ENCODE measurements at regions not wholly inside any gene's neighbourhood (a gene's known extent, or its start where the extent isn't known, plus 50 kb on each side); places are given as distances from the start of the nearest gene placed in this dataset.

- DNase-seq = no peak
- in situ Hi-C loops (cut with HindIII; ENCODE audit: low pct_ligation_motif_present, low pct_unique_long_range_greater_than_20kb, low sequenced_read_pairs) = no loop called here
Observed at GRCh38 chr10:78892338-78893176, 176.2 kb upstream of the ZMIZ1 start.

- in situ Hi-C loops (cut with HindIII; ENCODE audit: low pct_ligation_motif_present, low pct_unique_long_range_greater_than_20kb, low sequenced_read_pairs) = no loop called here
Observed at GRCh38 chr10:78893217-78893616, 175.5 kb upstream of the ZMIZ1 start.

DNA sequence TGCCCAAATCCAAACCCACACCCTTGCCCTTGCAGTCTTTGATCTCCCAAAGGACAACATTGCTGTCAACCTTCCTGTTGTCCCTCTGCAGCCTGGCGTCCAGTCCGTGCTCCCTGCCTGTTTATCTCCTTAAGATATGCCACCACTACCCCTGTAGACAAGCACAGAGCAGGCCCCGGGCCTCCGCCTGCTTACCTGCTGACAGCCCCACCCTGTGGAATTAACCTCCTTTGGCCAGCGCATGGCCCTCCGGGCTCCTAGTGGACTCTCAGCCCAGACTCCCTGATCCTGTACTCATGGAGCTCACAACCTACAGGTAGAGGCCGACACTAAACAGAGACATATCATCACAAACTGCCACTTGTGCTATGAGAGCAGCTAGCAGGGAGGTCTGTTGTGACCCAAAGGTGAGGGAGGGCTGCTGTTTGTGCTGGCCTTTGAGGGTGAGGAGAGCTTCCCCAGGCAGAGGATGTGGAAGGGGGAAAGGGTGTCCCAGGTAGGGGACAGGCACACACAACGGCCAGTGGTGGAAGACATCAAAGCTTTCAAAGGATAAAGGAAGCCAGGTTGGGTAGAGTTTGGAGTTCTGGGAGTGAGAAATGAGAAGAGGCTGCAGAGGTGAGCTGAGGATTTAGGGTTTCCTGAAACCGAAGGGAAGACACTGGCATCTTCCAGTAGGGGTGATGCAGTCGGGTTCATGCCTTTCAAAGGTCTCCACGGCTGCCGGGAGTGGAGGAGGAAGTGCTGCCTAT, 174.5 kb upstream of the ZMIZ1 start:
- no peak for DNase-seq
- in situ Hi-C loops (cut with HindIII; ENCODE audit: low pct_ligation_motif_present, low pct_unique_long_range_greater_than_20kb, low sequenced_read_pairs) = no loop called here

More at GRCh38 chr10:78893217-78893616, 175.5 kb upstream of the ZMIZ1 start:
- no peak for DNase-seq

DNA sequence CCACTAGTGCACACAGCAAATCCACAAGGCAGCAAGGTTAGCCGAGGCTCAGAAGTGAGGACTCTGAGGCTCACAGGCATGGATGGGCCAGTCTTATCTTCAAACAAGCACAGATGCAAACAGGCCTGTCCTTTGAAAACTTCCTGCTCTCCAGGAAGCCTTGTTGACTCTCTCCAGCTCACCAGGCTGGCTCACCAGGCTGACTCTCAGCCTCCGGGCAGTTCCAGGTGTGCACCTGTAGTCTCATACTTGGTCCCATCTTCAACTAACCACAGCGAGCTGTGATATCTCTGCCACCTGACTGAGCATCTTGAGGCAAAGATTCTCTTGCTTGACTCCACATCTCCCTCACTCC, 173.9 kb upstream of the ZMIZ1 start:
- DNase-seq = no peak
- in situ Hi-C loops (cut with HindIII; ENCODE audit: low pct_ligation_motif_present, low pct_unique_long_range_greater_than_20kb, low sequenced_read_pairs) = no loop called here

DNA sequence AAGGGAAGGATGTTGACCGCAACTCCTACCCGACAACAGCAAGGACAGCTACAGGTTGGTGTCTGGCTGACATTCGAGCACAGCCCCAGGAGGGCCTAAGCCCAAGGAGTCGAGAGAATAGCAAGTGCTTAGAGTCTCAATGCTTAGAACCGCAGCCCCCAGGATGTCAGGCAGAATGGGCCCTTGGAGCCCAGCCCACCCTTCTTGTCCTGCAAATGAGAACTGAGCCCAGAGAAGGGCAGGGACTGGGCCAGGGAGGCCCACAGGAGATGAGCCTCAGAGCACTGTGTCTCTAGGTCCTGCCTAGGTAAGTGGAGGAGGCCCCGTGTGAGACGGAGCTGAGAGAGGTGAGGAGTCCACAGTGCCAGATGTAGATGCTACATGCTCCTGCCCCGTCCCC, 173.3 kb upstream of the ZMIZ1 start:
- in situ Hi-C loops (cut with HindIII; ENCODE audit: low pct_ligation_motif_present, low pct_unique_long_range_greater_than_20kb, low sequenced_read_pairs) = no loop called here
- DNase-seq = no peak

GRCh38 chr10:78896159-78896928, 172.4 kb upstream of the ZMIZ1 start:
- in situ Hi-C loops (cut with HindIII; ENCODE audit: low pct_ligation_motif_present, low pct_unique_long_range_greater_than_20kb, low sequenced_read_pairs) = no loop called here
- no peak for DNase-seq

DNA sequence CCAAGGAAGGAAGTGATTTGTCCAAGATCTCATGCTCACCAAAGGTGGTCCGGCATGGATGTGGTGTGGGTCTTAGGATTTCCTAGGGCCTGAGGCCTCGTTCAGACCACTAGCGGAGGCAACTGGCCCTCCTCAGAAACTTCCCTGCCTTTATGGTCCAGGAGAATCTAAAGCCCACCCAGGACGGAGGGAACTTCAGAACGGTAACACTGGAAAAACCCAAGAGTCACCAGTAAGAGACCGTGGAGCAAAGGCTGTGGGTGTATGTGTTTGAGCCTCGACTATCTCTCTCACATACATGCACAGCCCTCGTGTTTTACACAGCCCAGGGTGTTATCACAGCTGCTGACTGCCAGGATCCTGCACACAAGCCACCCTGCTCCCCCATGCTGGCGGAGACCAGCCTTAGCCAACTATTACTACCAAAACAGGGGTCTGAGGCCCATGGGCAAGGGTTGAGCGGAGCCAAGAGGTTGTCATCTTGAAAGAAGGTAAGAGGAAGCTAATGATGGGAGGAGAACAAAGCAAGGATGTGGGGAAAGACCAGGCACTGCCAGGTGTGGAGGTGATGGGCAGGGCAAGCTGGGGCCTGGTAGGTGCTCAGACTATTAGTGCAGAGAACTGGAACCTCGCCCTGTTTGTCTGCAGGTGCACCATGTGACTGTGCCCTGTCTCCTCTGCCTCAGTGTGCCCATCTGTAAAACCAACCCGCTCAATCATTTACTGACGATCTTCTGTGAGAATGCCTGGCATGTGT, 170.2 kb upstream of the ZMIZ1 start:
- no peak for DNase-seq
- in situ Hi-C loops (cut with HindIII; ENCODE audit: low pct_ligation_motif_present, low pct_unique_long_range_greater_than_20kb, low sequenced_read_pairs) = no loop called here

DNA sequence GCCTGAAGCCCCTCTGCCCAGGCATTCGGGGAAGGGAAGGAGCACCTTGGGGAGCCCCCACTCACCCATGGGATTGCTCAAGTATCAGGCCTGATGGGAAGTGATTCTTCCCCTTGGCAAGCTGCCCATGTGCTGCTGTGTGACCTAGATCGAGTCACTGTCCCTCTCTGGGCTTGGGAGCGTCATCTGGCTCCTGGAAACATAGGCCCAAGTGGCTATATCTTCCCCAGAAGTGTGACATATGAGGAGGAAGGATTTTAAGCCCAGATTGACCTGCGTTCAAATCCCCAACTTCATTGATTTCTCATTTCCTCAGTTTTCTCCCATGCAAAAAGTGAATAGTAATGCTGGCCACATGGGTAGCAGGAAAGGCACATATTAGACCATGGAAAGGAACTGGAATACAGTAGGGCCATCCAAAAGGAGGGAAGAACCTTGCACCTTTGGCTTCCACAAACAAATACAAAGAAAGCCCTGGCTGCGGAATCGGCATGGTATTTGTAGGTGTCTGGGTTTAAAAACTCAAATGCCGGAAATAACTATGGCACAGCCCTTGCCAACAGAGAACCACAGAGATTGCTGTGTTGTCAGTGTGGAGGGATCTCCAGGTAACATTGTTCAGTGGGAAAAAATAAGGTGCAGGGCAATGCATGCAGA, 169.5 kb upstream of the ZMIZ1 start:
- no peak for DNase-seq
- in situ Hi-C loops (cut with HindIII; ENCODE audit: low pct_ligation_motif_present, low pct_unique_long_range_greater_than_20kb, low sequenced_read_pairs) = no loop called here

DNA sequence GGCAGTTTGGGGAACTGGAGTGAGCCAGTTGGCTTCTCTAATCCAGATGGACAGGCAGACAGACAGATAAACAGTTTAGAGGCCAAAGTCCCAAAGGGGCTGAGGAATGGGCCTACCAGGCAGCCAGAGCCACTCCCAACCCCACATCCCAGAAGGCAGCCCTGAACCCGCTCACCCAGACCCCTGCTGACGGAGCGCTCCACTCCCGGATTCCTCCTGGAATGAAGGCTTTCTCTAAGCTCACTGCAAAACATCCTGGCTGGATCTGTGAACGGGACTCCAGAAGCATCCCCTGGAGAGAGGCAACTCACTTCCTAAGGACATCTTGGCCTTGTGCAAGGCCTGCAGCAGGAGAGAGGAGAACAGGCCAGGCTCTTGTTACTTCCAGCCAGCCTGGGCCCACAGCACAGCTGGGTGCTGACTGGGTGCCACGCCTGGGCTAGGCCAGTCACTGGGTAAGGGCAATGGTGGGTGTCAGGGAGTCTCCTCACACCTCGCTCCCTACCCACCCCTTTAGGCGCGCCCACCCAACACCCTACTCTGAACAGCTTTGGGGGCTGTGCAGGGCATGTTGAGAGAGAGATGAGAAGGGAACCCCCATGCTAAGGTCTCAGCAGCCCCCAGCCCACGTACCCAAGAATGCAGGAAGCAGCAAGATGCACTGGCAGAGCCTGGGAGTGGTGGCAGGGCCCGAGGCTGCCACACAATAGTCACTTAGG, 168.6 kb upstream of the ZMIZ1 start:
- DNase-seq = no peak
- in situ Hi-C loops (cut with HindIII; ENCODE audit: low pct_ligation_motif_present, low pct_unique_long_range_greater_than_20kb, low sequenced_read_pairs) = no loop called here

DNA sequence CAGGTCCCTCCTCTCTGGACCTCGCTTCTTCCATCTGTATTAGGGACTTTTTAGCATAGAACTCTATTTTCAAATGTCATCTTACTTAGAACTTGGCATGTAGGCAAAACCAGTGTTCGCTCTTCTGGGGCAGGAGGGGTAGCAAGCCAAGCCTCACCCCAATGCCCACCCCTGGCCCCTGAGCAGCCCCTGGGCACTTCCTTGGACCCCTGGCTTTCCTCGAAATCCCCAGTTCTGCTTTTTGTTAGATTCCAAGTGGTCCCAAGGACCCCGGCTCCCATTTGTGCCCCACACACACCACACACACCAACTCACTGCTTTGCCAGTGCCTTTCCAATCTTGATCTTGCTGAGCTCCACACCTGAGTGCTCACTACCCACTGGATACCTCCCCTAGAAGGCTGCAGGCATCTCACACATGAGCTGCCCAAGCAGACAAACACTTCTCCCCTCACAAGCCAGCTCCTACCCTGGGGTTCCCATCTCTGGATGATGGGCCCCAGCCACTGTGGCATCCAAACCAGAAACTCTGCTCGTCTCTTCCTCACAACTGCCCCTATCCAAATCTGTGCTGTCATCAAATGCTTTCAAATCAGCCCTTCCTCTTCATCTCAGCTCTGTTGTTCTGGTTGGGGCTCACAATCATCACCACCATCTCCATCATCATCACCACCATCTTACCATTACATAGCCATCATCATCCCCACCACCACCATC, 167.9 kb upstream of the ZMIZ1 start:
- DNase-seq = no peak
- in situ Hi-C loops (cut with HindIII; ENCODE audit: low pct_ligation_motif_present, low pct_unique_long_range_greater_than_20kb, low sequenced_read_pairs) = no loop called here

- no peak for DNase-seq
- in situ Hi-C loops (cut with HindIII; ENCODE audit: low pct_ligation_motif_present, low pct_unique_long_range_greater_than_20kb, low sequenced_read_pairs) = no loop called here
Observed at GRCh38 chr10:78901694-78902093, 167.1 kb upstream of the ZMIZ1 start.

DNA sequence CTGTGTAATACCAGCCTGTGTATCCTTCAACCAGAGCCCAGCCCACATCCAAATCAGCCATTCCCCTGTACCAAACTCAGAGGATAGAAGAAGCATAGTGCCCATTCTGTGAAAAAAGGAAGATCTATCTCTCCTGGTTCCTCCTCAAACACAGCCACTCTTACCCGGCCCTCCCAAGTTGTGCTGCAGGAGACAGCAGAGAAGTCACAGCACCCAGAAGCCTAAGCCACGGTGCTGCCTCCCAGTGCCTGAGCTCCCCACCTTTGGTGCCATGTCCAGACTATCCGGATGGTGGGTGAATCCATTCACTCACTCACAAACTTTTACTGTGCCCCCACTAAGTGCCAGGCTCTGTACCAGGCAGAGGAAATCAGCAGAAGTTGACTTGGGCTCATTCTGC, 166.0 kb upstream of the ZMIZ1 start:
- in situ Hi-C loops (cut with HindIII; ENCODE audit: low pct_ligation_motif_present, low pct_unique_long_range_greater_than_20kb, low sequenced_read_pairs) = no loop called here

DNA sequence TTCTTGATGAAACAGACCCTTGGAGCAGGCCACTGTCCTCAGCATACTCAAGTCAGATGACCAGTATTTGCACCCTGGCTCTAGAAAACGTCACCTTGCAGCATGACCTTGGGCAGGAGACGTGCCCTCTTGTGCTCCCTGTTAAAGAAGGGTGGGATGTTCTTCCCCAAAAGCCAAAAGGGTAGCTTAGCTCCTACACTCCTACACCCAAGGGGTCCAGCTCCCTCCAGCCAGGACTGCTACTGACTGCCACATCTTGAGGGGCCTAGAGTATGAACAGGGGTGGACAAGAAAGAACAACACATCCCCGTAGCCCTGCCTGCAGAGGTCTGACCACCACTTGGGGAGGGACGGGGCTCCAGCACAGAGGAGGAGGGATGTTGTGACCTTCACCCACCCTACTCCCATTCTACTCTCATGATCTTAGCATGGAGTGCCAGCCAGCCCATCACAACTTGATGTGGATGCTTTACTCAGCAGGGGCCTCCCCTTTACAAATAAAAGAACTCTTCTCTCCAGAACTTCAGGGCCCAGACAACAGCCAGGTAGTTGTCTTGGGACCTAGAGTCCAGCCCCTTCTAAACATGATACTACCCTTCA, 165.3 kb upstream of the ZMIZ1 start:
- no peak for DNase-seq
- in situ Hi-C loops (cut with HindIII; ENCODE audit: low pct_ligation_motif_present, low pct_unique_long_range_greater_than_20kb, low sequenced_read_pairs) = no loop called here

More for the DNA sequence above, 166.0 kb upstream of the ZMIZ1 start:
- DNase-seq = no peak

DNA sequence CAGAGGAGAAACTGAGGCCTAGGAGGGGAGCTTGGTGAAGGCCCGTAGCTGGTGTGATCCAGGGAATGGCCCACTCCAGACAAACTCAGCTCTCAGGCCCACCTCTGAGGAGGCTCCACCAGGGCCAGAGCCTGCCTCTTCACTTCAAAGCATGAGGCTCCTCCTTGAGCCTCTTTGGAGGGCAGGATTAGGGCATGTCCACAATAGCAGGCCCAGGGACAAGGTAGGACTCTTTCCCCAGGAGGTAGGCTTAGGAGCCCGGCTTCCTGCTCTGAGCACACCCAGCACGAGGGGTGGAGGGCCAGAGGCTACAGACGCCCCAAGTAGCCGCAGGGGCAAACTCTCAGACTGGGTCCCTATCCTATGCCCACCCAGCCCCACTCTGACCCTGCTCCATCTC, 164.6 kb upstream of the ZMIZ1 start:
- no peak for DNase-seq
- in situ Hi-C loops (cut with HindIII; ENCODE audit: low pct_ligation_motif_present, low pct_unique_long_range_greater_than_20kb, low sequenced_read_pairs) = no loop called here

- no peak for DNase-seq
- in situ Hi-C loops (cut with HindIII; ENCODE audit: low pct_ligation_motif_present, low pct_unique_long_range_greater_than_20kb, low sequenced_read_pairs) = no loop called here
Observed at GRCh38 chr10:78905015-78905956, 163.5 kb upstream of the ZMIZ1 start.

DNA sequence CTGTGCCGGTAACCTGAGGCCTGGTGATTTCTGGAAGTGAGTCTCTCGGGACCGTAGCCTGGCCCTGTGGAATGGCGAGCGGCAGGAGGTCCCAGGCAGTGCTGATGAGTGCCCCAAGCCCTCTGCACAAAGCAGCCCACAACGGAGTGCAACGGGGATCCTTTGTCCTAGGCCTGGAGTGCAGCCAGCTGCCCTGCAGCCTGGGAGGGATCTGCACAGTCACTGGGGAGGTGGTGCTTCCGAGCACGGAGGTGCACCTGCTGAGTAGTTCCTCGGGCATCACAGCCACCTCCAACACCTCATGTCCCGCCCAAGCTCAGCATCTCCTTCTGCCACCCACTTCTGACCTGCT, 162.8 kb upstream of the ZMIZ1 start:
- DNase-seq = no peak
- in situ Hi-C loops (cut with HindIII; ENCODE audit: low pct_ligation_motif_present, low pct_unique_long_range_greater_than_20kb, low sequenced_read_pairs) = no loop called here
